B cell (primary cell): ENCODE measurements at regions not wholly inside any gene's neighbourhood (a gene's known extent, or its start where the extent isn't known, plus 50 kb on each side); places are given as distances from the start of the nearest gene placed in this dataset.

Source experiments
- ATAC-seq: fragments of 200-7000 bp; cut with Tn5 transposase; one replicate; pipeline ENCODE4 v1.10.0; 2021; ENCODE audit warnings: low read depth, mild to moderate bottlenecking, moderate number of reproducible peaks, moderate library complexity
- CTCF ChIA-PET: fragments of 350-600 bp; sonication (Branson Sonifier 250); formaldehyde crosslinking; loops from one replicate; lab custom pipeline; 2021; ENCODE audit warnings: antibody characterized with exemption, inconsistent platforms; lab: Charles Lee
- POLR2A ChIA-PET: fragments of 350-600 bp; sonication (Branson Sonifier 250); formaldehyde crosslinking; loops from one replicate; lab custom pipeline; 2021; ENCODE audit warnings: antibody characterized with exemption; lab: Charles Lee
- DNase-seq: peaks from one replicate; pipeline ENCODE4 v3.0.0; 2013
- H2AFZ ChIP-seq: 2 replicates; pipeline ENCODE4 v1.6.1; 2012; ENCODE audit warnings: mild to moderate bottlenecking, low read depth, low read length; ENCODE audit not compliant: insufficient read depth, poor library complexity, severe bottlenecking
- H3K27ac ChIP-seq, 2 donors: 1 replicate in 1 of 2; 2 replicates in 1 of 2; pipeline ENCODE4 v1.5.1; 2012 to 2013; ENCODE audit warnings: low read length in 2 of 2, mild to moderate bottlenecking in 2 of 2, moderate library complexity in 1 of 2
- H3K27me3 ChIP-seq, 4 experiments: fragments of 200-600 bp in 1 of 4; sonication (generic) in 1 of 4; replicated peaks in 1 of 4; 1 replicate in 2 of 4; 2 replicates in 2 of 4; pipeline versions ENCODE4 v1.6.1 to v1.7.0; 2013 to 2016; ENCODE audit warnings: low read length in 3 of 4, mild to moderate bottlenecking in 2 of 4, mixed read lengths in 1 of 4, moderate library complexity in 1 of 4; ENCODE audit not compliant: insufficient read depth in 4 of 4, control insufficient read depth in 3 of 4; ENCODE audit errors: control extremely low read depth in 1 of 4
- H3K36me3 ChIP-seq, 2 experiments: replicated peaks in 1 of 2; 1 replicate in 1 of 2; 2 replicates in 1 of 2; pipeline versions ENCODE4 v1.6.1 to v1.7.1; 2013; ENCODE audit warnings: low read length in 1 of 2; ENCODE audit not compliant: insufficient read depth in 2 of 2, control insufficient read depth in 1 of 2; ENCODE audit errors: control extremely low read depth in 1 of 2, extremely low read depth in 1 of 2
- H3K4me1 ChIP-seq, 2 donors: fragments of 200-600 bp in 1 of 2; sonication (generic) in 1 of 2; 1 replicate in 1 of 2; 2 replicates in 1 of 2; pipeline versions ENCODE4 v1.5.1 to v1.6.1; 2013 to 2017; ENCODE audit warnings: low read length in 2 of 2; ENCODE audit not compliant: control insufficient read depth in 2 of 2, insufficient read depth in 2 of 2
- H3K4me2 ChIP-seq: replicated peaks from 2 replicates; pipeline ENCODE3; 2012; ENCODE audit warnings: mild to moderate bottlenecking, low read depth, low read length; ENCODE audit not compliant: poor library complexity, severe bottlenecking
- H3K4me3 ChIP-seq, 5 experiments: fragments of 200-600 bp in 1 of 5; sonication (generic) in 1 of 5; 1 replicate in 3 of 5; 2 replicates in 2 of 5; pipeline versions ENCODE4 v1.5.1 to v1.7.0; 2011 to 2016; ENCODE audit warnings: low read length in 4 of 5, mild to moderate bottlenecking in 4 of 5, low read depth in 2 of 5, control low read depth in 1 of 5, moderate library complexity in 1 of 5; ENCODE audit not compliant: insufficient read depth in 1 of 5; ENCODE audit errors: control extremely low read depth in 1 of 5, extremely low read depth in 1 of 5
- H3K79me2 ChIP-seq: fragments of 200-600 bp; sonication (generic); one replicate; pipeline ENCODE4 v1.6.0; 2016; ENCODE audit warnings: low read length; ENCODE audit not compliant: control insufficient read depth, insufficient read depth
- H3K9ac ChIP-seq: fragments of 200-600 bp; sonication (generic); 2 replicates; pipeline ENCODE4 v1.6.1; 2017; ENCODE audit warnings: mild to moderate bottlenecking, low read length, moderate library complexity
- H3K9me3 ChIP-seq, 3 donors: one replicate each; pipeline versions ENCODE4 v1.6.1 to v1.7.1; 2013; ENCODE audit warnings: low read length in 2 of 3; ENCODE audit not compliant: control insufficient read depth in 2 of 3, insufficient read depth in 1 of 3; ENCODE audit errors: control extremely low read depth in 1 of 3
- H4K20me1 ChIP-seq: 2 replicates; pipeline ENCODE4 v1.6.0; 2012; ENCODE audit warnings: mild to moderate bottlenecking, low read length; ENCODE audit not compliant: insufficient read depth, control insufficient read depth, poor library complexity, severe bottlenecking
- H3K27ac Mint-ChIP-seq: one replicate; pipeline ENCODE4 v1.8.0; 2021; ENCODE audit warnings: mixed read lengths
- H3K27me3 Mint-ChIP-seq: one replicate; pipeline ENCODE4 v1.8.0; 2021; ENCODE audit warnings: mixed read lengths
- H3K4me1 Mint-ChIP-seq: one replicate; pipeline ENCODE4 v1.8.0; 2021; ENCODE audit warnings: mixed read lengths
- H3K4me3 Mint-ChIP-seq: one replicate; pipeline ENCODE4 v1.8.0; 2021; ENCODE audit warnings: mixed read lengths
- H3K9me3 Mint-ChIP-seq: one replicate; pipeline ENCODE4 v1.8.0; 2022; ENCODE audit warnings: mixed read lengths; ENCODE audit not compliant: insufficient read depth
- CTCF ChIP-seq: fragments of 200-600 bp; IDR thresholded peaks from one replicate; pipeline ENCODE4 v1.8.0; 2022; ENCODE audit warnings: antibody characterized with exemption, mild to moderate bottlenecking
- EZH2 ChIP-seq: IDR thresholded peaks from 2 replicates; pipeline ENCODE4 v1.6.1; 2012; ENCODE audit warnings: borderline replicate concordance, low read depth, mild to moderate bottlenecking, moderate library complexity, low read length; ENCODE audit not compliant: insufficient read depth, poor library complexity, severe bottlenecking
- WGBS: methylation state at CpG from one replicate; pipeline ENCODE4 v1.1.5; 2013; ENCODE audit warnings: missing lambda C conversion rate; ENCODE audit not compliant: insufficient coverage; 5-methylcytosine and 5-hydroxymethylcytosine counted together
- intact Hi-C: fragments of 100-400 bp; cut with micrococcal nuclease; formaldehyde crosslinking; loops from one replicate; pipeline ENCODE4 v1.10.0; 2022

- Histone ChIP-seq H3K4me1 (no peaks in the 10 kb centered on the region), H4K20me1 (no peaks in the 10 kb centered on the region), H3K36me3 (no peaks in the 10 kb centered on the region), H3K9ac (no peak overlapping the region), H3K9me3 (no peaks in the 10 kb centered on the region), H2AFZ (no peak overlapping the region), H3K79me2 (no peaks in the 10 kb centered on the region), H3K4me2 (no peak overlapping the region), H3K27ac (no peak overlapping the region), H3K4me3 (no peak overlapping the region), H3K27me3 (no peaks in the 10 kb centered on the region)
- TF ChIP-seq CTCF (no peak), EZH2 (no peak)
- ChIA-PET CTCF (no interaction called here), POLR2A (no interaction called here)
- ATAC-seq (no peak), DNase-seq (no peak)
- Mint-ChIP-seq H3K27ac (no peak overlapping the region), H3K4me3 (no peak overlapping the region), H3K27me3 (no peaks in the 10 kb centered on the region), H3K9me3 (no peaks in the 10 kb centered on the region), H3K4me1 (no peaks in the 10 kb centered on the region)
- 76% methylated on average over 3 of the region's 7 CpGs for WGBS
- intact Hi-C loops: no loop called here
These were observed 52.0 kb upstream of the BMP2 start for GRCh38 chr20:6715401-6715941.

- H3K4me1 ChIP-seq: no peaks in the 10 kb centered on the region
- intact Hi-C loops: no loop called here
- WGBS: 94% methylated on average over 5 of the region's 5 CpGs
- ChIA-PET CTCF (no interaction called here), POLR2A (no interaction called here)
- H3K4me3 ChIP-seq: no peak overlapping the region
- Mint-ChIP-seq H3K9me3 (no peaks in the 10 kb centered on the region), H3K27ac (no peak overlapping the region), H3K4me3 (no peak overlapping the region), H3K27me3 (no peaks in the 10 kb centered on the region), H3K4me1 (no peaks in the 10 kb centered on the region)
- no peak overlapping the region for H3K27ac ChIP-seq
- DNase-seq (no peak), ATAC-seq (no peak)
- H3K36me3 ChIP-seq: no peaks in the 10 kb centered on the region
- H2AFZ ChIP-seq: no peak overlapping the region
- H4K20me1 ChIP-seq: no peaks in the 10 kb centered on the region
- no peak overlapping the region for H3K9ac ChIP-seq
- H3K4me2 ChIP-seq: no peak overlapping the region
- no peaks in the 10 kb centered on the region for H3K27me3 ChIP-seq
- no peak for TF ChIP-seq EZH2
- no peak for TF ChIP-seq CTCF
- H3K79me2 ChIP-seq: no peaks in the 10 kb centered on the region
- H3K9me3 ChIP-seq: no peaks in the 10 kb centered on the region
These were observed 53.2 kb upstream of the BMP2 start for GRCh38 chr20:6714279-6714711.
